GM18867 (cell line): ENCODE measurements at regions not wholly inside any gene's neighbourhood (a gene's known extent, or its start where the extent isn't known, plus 50 kb on each side); places are given as distances from the start of the nearest gene placed in this dataset.
"Not testable (repeated sequence)": the region's sequence is repeated elsewhere in the genome, so short reads cannot be mapped to it uniquely, and the experiment has no call there.

ENCODE experiments used
- ATAC-seq: cut with Tn5 transposase; IDR thresholded peaks from one replicate; pipeline ENCODE4 v1.9.1; 2021; ENCODE audit warnings: mild to moderate bottlenecking, moderate library complexity; ENCODE audit not compliant: unreplicated experiment

DNA sequence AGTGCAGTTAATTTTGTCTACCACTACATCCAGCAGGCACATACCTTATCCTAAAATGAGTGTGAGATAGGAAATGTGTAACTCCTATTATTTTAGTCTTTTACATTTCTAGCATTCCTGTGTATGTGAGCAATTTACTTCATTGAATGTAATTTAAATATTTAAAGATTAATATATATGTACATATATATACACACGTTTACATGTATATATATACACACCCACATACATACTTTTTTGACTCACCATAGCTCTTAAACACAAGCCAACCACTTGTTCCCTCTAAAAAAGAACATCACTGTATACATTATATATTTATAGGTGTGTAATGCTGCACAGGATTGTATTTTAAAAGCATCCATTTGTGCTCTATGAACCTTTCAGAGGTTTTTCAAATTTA is 425.6 kb upstream of the NECTIN3 start:
- no peak for ATAC-seq

DNA sequence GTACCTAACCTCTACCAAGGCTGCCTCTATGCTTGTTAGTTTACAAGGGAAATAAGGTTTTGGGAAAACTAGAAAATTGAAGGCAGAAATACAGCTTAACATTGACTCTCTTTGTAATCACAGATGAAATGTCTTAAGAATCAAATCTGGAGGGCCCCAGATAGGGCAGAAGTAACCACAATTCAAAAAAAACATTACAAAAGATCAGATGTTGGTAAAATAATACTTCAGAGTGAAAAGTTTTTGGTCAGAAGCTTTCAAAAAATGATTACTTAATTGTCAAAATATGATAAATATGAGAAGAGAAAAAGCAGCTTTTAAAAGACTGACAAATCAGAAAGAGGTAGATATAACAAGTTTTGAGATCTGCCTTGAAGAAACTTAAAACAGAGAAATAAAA is 425.1 kb upstream of the NECTIN3 start:
- ATAC-seq: no peak

DNA sequence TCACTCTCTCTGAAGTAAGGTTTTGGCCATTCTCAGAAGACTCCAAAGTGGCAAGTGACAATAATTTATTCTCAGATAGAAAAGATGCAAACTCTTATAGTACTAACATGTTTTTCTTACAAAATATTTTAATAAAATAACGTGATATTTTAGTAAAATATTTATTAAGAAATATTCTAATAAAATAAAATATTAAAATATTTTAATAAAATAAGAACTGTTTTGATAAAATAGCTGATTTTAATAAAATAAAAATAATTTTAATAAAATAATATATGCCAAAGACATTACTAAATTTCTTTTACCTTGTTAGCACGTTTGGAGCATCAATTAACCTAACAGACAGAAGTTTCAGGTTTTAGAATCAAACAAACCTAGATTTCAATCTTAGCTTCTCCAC is 424.0 kb upstream of the NECTIN3 start:
- ATAC-seq: no peak

DNA sequence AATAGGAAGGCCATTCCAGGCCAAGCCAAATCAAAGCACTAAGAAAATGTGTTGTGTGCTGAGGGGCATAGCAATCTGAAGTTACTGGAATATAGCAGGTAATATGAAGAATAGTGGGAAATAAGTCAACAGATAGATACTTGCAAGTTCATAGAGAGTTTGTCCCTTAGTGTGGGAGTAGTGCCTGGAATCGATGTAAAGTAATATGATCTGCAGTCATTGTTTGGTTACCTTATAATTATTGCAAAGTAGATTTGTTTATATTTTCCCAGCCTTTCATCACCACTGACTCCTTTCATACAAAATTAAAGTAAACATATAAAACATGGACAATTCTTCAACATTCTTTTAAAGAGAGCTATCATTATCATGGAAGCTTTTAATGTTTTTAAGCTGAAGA is 420.9 kb upstream of the NECTIN3 start:
- no peak for ATAC-seq

DNA sequence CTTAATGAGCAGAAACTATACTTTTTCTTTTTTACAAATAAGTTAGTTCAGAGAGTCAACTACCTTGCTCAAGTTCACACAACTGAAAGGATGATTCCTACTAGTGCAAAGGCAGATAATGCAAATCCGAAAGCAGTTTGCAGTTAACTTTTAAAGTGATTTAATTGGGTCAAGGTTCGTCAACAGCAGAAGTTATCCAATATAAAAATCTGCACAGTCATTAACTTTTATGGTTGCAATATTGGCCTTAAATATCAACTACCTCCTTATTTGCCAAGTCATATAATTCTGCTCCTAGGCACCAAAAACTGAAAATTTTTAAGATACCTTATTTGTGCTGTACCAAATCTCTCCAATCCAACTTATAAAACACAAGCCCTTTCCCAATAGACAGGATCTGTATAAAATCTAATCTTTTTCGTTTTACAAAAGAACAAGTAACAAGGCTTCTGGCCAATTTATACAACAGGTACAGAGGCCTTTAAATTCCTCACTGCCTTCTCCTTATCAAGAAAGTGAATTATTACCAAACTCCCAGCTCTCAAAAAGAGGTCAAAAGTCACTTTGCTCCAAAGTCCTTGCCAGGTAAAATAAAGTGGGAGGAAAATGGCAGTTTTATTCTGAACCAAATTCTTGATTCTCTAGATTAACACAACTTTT is 416.6 kb upstream of the NECTIN3 start:
- no peak for ATAC-seq

DNA sequence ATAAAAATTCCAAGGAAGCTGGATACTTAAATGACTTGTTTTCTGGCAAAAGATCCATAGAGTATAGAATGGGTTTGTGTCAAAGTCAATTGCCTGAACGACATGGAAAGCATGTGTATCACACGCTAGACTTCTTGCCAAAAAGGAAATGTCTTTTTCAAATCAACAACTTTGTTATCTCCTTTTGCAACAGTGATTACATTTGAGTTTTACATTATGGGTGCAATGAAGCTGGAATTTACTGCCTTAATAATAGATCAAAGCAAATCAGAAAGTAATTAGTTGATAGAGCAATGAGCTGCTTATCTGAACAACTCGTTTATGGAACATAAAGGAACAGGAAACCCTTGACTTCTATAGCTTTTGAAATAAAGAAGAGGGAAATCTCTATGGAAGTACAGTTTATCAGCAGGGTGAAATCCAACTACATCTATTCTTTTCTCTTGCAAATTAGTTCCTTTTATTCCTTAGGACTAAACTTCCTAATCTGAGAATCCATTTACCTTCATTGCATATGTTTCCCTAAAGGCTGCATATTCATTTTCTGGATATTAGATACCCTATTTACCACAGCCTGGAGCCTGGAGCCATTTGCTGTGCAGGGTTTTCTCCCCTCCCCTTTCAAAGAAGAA is 415.1 kb upstream of the NECTIN3 start:
- ATAC-seq: no peak

DNA sequence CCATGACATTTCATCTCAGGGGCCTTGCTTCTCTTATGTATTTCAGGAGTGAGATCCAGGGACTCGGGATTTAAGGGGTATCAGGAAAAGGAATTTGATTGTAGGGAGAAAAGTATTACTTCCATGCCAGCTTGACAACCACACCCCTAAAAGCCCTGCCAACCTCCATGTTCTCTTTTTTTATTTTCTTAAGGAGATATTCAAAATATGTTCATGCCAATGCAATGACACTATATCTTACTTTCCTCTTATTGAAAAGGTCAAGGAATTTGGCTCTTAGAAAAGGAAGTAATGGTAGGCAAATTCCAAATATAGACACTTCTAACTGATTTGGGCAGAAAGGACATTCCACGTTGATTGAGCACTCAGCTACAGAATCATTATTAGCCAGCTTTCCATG is 407.5 kb upstream of the NECTIN3 start:
- ATAC-seq: no peak

DNA sequence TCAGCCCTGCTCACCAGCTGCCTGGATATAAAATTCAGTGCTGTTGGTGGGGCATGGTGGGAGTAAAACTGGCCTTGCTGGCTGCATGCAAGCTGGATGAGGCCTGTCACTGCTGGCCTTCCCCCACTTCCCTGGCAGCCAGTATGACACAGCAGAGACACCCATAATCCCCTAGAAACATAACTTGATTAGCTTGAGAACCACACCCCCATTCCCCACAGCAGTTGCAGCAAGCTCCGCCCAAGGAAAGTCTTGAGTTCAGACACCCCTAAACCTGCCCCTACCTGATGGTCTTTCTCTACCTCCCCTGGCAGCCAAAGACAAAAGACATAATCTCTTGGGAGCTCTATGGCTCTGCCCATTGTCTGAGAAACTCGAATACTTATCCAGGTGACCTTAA is 405.1 kb upstream of the NECTIN3 start:
- ATAC-seq: no peak

DNA sequence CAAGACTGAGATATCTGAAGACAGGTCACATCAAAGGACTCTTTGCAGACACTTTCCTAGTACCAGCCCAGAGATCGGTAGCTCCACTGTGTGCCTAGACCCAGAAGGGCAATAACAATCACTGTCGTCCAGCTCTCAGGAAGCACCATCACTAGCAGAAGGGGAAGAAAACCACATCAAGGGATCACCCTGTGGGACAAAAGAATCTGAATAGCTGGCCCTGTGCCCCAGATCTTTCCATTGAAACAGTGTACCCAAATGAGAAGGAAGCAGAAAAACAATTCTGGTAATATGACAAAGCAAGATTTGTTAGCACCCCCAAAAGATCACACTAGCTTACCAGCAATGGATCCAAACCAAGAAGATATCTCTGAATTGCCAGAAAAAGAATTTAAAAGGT is 404.4 kb upstream of the NECTIN3 start:
- no peak for ATAC-seq

DNA sequence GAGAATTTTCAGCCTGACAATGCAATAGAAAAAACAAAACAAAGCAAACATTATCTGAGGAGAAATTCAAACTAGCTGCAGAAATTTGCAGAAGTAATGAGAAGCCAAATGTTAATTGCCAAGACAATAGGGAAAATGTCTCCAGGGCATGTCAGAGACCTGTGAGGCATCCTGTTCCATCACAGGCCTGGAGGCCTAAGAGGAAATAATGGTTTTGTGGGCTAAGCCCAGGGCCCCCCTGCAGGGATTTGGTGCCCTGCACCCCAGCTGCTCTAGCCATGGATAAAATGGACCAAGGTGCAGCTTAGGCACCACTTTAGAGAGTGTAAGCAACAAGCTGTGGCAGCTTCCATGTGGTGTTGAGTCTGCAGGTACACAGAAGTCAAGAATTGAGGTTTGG is 401.2 kb upstream of the NECTIN3 start:
- ATAC-seq: no peak

DNA sequence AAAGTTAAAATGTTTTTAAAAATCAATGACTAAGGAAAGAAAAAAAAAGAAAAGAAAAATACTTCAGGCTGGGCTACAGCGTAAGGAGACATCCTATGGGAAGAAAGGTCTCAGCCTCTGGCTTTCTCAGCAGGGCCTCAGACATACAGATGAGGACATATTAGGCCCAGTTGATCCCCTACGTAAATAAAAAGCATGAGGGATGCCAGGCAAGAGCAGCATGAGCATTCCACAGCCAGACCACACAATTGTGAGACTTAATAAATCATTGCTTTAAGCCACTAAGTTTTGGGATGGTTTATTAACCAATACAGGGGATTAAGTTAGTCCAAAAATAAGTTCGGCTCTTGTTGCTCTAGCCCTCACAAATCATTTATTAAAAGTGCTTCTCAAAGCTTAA is 394.1 kb upstream of the NECTIN3 start:
- no peak for ATAC-seq

DNA sequence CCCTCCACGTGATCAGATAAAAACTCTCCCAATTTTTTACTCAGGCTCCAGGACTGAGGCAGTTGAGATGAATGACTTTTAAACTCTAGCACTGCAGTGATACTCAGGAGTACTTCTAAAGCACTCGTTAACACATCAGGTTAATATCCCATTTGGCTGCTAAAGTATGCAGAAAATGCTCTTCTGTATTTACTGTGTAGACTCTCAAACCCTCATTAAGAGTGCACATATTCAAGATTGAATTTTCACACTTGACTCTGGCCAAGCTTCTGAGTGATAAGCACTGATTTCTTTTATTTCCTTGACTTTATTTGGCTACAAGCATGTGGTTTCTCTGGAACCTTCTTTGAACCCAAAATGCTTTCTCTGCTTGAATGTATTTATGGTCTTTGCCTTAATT is 392.3 kb upstream of the NECTIN3 start:
- ATAC-seq: no peak

DNA sequence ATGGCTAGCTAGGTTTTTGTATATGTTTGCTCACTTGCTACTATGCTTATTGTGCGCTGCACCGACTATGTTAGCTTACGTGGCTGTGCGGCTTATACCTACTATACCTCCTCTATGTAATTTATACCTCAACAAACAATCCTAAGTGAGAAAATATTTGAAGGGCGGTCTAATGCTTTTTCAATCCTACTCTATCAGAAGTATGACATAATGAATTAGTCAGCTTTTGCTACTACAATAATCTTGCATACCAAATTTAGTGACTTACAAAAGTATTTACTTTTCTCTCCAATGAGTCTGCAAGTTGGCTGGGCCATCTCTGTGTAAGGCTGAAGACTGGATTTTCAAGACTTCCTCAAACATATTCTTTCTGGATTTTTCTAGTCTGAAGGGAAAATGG is 391.2 kb upstream of the NECTIN3 start:
- no peak for ATAC-seq

DNA sequence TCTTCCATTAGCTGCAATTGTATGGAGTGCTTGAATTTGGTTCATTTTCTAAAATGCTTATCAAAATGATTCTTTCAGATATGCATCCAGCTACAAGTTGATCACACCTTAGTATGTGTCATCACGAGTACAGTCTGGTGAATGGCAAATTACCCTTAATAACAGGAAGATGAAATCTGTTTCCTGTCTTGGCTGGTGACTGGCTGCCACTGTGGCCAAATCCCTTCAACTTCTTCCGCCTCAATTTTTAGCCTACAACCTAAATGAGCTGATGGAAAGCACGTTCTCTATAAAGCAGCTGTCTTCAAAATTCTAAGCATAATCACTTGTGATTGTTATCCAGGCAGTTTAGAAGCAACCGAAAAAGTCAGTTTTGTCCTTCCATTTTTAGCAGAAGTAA is 387.1 kb upstream of the NECTIN3 start:
- ATAC-seq: no peak

DNA sequence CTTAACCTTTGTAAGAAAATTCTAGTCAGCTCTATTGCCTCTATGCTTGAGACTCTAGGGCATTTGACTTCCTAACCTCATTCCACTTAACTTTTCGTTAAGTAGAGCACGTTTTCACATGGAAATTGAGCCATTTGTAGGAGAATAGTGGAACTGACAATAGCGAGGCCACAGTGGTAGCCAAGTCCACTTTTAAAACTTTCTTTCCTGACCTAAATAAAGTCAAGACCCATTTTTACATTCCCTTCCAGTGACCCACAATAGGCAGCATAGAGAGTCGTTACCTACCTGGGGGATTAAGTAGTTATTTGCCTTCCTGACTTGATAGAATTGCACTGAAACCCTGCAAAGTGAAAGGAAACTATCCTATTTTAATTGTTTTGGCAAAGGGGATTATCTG is 386.0 kb upstream of the NECTIN3 start:
- ATAC-seq: no peak

DNA sequence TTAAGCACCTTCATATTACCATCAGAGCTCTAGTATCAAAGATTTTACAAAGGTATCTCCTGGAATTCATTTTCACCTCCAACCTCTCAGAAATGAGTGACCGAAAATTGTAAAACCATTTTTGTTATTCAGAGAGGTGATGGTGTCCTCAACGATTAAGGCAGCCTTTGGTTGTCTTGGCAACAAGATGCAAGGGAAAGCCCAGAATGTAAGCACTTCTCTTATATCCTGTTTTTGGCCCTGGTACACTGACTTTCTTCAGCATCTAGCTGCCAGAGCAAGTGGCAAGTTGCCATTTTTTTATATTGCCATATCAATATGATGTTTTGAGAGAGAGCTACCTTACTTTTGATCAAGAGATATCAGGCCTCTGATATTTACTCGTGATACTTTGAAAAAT is 384.9 kb upstream of the NECTIN3 start:
- no peak for ATAC-seq

DNA sequence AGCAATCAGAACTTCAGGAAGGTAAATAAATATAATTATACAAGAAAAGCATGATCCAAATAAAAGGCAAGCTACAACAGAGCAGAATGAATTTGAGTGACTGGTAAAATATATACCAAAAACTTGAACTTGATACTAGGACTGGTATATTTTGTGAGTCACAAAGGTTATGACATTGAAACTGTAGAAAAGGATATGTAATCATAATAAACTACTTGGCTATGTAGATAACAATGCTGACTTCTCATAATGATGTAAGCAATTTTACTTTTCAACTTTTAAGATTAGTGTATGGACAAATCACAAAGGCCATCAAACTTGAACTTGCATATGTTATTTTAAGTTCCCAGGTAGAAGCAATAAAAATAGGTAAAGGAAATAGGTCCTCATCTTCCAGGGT is 384.5 kb upstream of the NECTIN3 start:
- ATAC-seq: no peak

DNA sequence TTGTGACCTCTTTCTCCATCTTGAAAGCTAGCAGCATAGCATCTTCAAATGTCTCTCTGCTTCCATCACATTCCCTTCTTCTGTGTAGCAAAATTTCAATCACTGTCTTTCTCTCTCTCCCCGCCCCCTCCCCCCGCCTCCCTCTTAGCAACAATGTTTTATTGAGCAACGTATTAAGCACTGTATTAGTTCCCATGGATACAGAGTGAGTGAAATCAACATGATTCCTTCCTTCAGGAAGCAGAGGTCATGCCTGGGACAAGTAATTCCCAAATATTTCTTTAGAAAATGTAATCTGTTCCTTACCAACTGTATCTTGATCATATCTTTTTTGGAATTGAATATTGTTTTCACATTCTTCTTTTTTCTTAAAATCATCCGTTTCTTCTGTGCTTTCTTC is 373.7 kb upstream of the NECTIN3 start:
- no peak for ATAC-seq

DNA sequence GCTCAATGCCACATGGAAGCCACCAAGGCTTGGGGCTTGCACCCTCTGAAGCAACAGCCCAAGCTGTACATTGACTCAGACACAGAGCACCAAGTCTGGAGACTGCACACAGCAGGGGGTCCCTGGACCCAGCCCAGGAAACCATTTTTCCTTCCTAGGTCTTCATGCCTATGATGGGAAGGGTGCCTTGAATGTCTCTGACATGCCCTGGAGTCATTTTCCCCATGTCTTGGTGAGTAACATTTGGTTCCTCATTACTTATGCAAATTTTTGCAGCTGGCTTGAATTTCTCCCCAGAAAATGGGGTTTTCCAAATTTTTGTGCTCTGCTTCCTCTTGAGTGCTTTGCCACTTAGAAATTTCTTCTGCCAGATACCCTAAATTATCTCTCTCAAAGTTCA is 367.3 kb upstream of the NECTIN3 start:
- not testable (repeated sequence) for ATAC-seq

DNA sequence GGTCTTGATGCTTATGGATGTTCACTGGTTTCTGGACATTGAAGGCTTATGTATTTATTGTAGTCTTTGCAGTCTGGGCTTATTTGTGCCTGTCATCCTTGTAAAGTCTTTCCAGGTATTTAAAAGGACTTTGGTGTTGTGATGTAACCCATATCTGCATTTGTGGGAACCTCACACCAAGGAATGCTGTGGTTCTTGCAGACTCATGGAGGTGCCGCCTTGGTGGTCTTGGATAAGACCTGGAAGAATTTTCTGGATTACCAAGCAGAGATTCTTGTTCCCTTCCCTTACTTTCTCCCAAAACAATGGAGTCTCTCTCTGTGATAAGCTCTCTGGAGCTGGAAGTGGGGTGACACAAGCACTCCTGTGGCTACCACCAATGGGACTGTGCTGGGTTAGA is 363.5 kb upstream of the NECTIN3 start:
- no peak for ATAC-seq

DNA sequence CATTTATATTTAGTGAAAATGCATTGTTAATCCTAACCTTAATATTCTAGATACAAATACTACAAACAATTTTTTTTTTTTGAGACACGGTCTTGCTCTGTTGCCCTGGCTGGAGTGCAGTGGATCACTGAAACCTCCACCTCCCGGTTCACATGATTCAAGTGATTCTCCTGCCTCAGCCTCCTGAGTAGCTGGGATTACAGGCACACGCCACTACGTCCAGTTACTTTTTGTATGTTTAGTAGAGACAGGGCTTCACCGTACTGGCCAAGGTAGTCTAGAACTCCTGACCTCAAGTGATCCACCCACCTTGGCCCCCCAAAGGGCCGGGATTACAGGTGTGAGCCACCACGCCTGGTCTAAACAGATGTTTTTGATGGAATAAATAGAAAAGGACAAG is 361.5 kb upstream of the NECTIN3 start:
- no peak for ATAC-seq

DNA sequence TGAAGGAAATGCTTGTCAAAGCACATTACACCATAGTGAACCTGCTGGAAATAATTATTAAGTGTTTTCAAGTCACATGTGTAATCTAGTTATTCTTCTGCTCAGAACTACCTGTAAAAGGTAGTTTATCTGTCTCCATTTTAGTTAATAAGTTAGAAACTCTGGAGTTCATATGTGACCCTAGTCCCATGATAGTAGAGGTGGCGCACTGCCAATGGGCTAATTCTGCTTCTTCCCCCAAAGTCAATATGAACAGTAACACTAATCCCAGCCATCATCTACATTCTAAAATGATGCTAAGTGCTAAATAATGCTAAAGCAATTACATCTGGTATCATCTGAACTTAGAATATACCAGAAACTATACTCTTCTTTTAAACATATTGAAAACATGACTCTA is 361.0 kb upstream of the NECTIN3 start:
- no peak for ATAC-seq
